HG02973 (cell line): ENCODE measurements at regions not wholly inside any gene's neighbourhood (a gene's known extent, or its start where the extent isn't known, plus 50 kb on each side); places are given as distances from the start of the nearest gene placed in this dataset.

Experiments used
- ATAC-seq: cut with Tn5 transposase; IDR thresholded peaks from one replicate; pipeline ENCODE4 v1.9.1; 2021; ENCODE audit warnings: moderate library complexity; ENCODE audit not compliant: unreplicated experiment

- no peak for ATAC-seq
Measured at GRCh38 chr3:40642812-40643211, 118.1 kb downstream of the ZNF621 start.

GRCh38 chr3:40645883-40646282 lies 121.1 kb downstream of the ZNF621 start:
- ATAC-seq = no peak

- no peak for ATAC-seq
Measured at GRCh38 chr3:40649346-40649745, 124.6 kb downstream of the ZNF621 start.

- ATAC-seq = no peak
Measured at GRCh38 chr3:40652072-40652471, 127.3 kb downstream of the ZNF621 start.

- ATAC-seq = no peak
Measured at GRCh38 chr3:40653001-40653400, 128.2 kb downstream of the ZNF621 start.

GRCh38 chr3:40653878-40654277 lies 129.1 kb downstream of the ZNF621 start:
- no peak for ATAC-seq

GRCh38 chr3:40655551-40655950 lies 130.8 kb downstream of the ZNF621 start:
- ATAC-seq = no peak

GRCh38 chr3:40657623-40658022 lies 132.9 kb downstream of the ZNF621 start:
- no peak for ATAC-seq

GRCh38 chr3:40658305-40658704 lies 133.5 kb downstream of the ZNF621 start:
- ATAC-seq = no peak

GRCh38 chr3:40660554-40660953 lies 135.8 kb downstream of the ZNF621 start:
- no peak for ATAC-seq

- ATAC-seq = no peak
Measured at GRCh38 chr3:40661284-40661683, 136.5 kb downstream of the ZNF621 start.

GRCh38 chr3:40663280-40663679 lies 138.5 kb downstream of the ZNF621 start:
- ATAC-seq = no peak

- no peak for ATAC-seq
Measured at GRCh38 chr3:40669176-40669575, 144.4 kb downstream of the ZNF621 start.

GRCh38 chr3:40672861-40673260 lies 148.1 kb downstream of the ZNF621 start:
- no peak for ATAC-seq

- ATAC-seq = no peak
Measured at GRCh38 chr3:40677321-40677720, 152.6 kb downstream of the ZNF621 start.

- ATAC-seq = no peak
Measured at GRCh38 chr3:40677749-40678148, 153.0 kb downstream of the ZNF621 start.

- no peak for ATAC-seq
Measured at GRCh38 chr3:40679290-40679689, 154.5 kb downstream of the ZNF621 start.

- no peak for ATAC-seq
Measured at GRCh38 chr3:40680685-40681657, 156.2 kb downstream of the ZNF621 start.

GRCh38 chr3:40681658-40682055 lies 156.9 kb downstream of the ZNF621 start:
- ATAC-seq = no peak

- ATAC-seq = no peak
Measured at GRCh38 chr3:40689837-40690236, 165.1 kb downstream of the ZNF621 start.

GRCh38 chr3:40690749-40691451 lies 166.1 kb downstream of the ZNF621 start:
- no peak for ATAC-seq

GRCh38 chr3:40691452-40691861 lies 166.7 kb downstream of the ZNF621 start:
- ATAC-seq = no peak
